Stimulated activated CD8-positive, alpha-beta memory T cell treated with anti-CD3 and anti-CD28 coated beads, Interleukin-4, amount 100 ng/mL, for 48 hours (primary cell): ENCODE measurements at regions not wholly inside any gene's neighbourhood (a gene's known extent, or its start where the extent isn't known, plus 50 kb on each side); places are given as distances from the start of the nearest gene placed in this dataset.
"Not testable (repeated sequence)": the region's sequence is repeated elsewhere in the genome, so short reads cannot be mapped to it uniquely, and the experiment has no call there.

Experiments
- DNase-seq: peaks from one replicate; pipeline ENCODE4 v3.0.0-alpha.2; 2020

- no peak for DNase-seq
Observed at GRCh38 chr3:177802151-177802900, 605.0 kb upstream of the TBL1XR1 start.

GRCh38 chr3:177803500-177803899 lies 606.2 kb upstream of the TBL1XR1 start:
- DNase-seq = no peak

GRCh38 chr3:177804032-177804431 lies 606.8 kb upstream of the TBL1XR1 start:
- DNase-seq = no peak

- no peak for DNase-seq
Observed at GRCh38 chr3:177804646-177805045, 607.4 kb upstream of the TBL1XR1 start.

- DNase-seq = no peak
Observed at GRCh38 chr3:177807150-177807875, 610.0 kb upstream of the TBL1XR1 start.

- DNase-seq = not testable (repeated sequence)
Observed at GRCh38 chr3:177808928-177809478, 611.7 kb upstream of the TBL1XR1 start.

- DNase-seq = no peak
Observed at GRCh38 chr3:177810162-177810623, 612.9 kb upstream of the TBL1XR1 start.

- no peak for DNase-seq
Observed at GRCh38 chr3:177811112-177811511, 613.8 kb upstream of the TBL1XR1 start.

GRCh38 chr3:177811835-177812234 lies 614.6 kb upstream of the TBL1XR1 start:
- DNase-seq = no peak

GRCh38 chr3:177812492-177812891 lies 615.2 kb upstream of the TBL1XR1 start:
- DNase-seq = no peak

- DNase-seq = no peak
Observed at GRCh38 chr3:177813322-177813721, 616.0 kb upstream of the TBL1XR1 start.

- no peak for DNase-seq
Observed at GRCh38 chr3:177816667-177817208, 619.5 kb upstream of the TBL1XR1 start.

GRCh38 chr3:177817751-177818150 lies 620.5 kb upstream of the TBL1XR1 start:
- DNase-seq = no peak

- no peak for DNase-seq
Observed at GRCh38 chr3:177818712-177819240, 621.5 kb upstream of the TBL1XR1 start.

GRCh38 chr3:177820683-177821316 lies 623.5 kb upstream of the TBL1XR1 start:
- no peak for DNase-seq

- DNase-seq = no peak
Observed at GRCh38 chr3:177822681-177823096, 625.4 kb upstream of the TBL1XR1 start.

- no peak for DNase-seq
Observed at GRCh38 chr3:177823701-177824189, 626.5 kb upstream of the TBL1XR1 start.

GRCh38 chr3:177824190-177824786 lies 627.0 kb upstream of the TBL1XR1 start:
- DNase-seq = no peak

- DNase-seq = no peak
Observed at GRCh38 chr3:177824841-177825240, 627.6 kb upstream of the TBL1XR1 start.

- DNase-seq = no peak
Observed at GRCh38 chr3:177826253-177826652, 629.0 kb upstream of the TBL1XR1 start.

GRCh38 chr3:177827511-177828207 lies 630.4 kb upstream of the TBL1XR1 start:
- DNase-seq = no peak

GRCh38 chr3:177828208-177828565 lies 630.9 kb upstream of the TBL1XR1 start:
- no peak for DNase-seq
